NAMALWA (cell line): ENCODE measurements at regions not wholly inside any gene's neighbourhood (a gene's known extent, or its start where the extent isn't known, plus 50 kb on each side); places are given as distances from the start of the nearest gene placed in this dataset.

ENCODE experiments used
- DNase-seq: peaks from one replicate; pipeline ENCODE4 v3.0.0-alpha.2; 2015; ENCODE audit warnings: low spot score

DNA sequence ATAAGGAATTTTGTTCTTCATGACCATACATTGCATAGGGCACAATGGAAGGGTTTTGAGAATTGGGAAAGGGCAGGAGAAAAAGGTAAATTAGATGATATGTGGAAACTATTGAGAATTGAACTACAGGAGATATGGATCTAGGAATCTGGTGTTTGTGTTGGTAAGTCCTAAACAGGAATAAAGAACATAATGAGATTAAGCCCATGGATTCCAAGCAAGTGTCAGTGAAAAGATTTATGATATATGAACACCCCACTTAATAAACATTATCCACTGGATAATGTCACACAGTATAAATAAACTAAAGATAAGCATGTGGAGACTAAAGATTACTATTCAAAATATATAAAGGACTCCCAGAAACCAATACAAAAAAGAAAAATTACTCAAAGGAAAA lies 98.2 kb downstream of the TNFSF18 start:
- DNase-seq, result no peak

DNA sequence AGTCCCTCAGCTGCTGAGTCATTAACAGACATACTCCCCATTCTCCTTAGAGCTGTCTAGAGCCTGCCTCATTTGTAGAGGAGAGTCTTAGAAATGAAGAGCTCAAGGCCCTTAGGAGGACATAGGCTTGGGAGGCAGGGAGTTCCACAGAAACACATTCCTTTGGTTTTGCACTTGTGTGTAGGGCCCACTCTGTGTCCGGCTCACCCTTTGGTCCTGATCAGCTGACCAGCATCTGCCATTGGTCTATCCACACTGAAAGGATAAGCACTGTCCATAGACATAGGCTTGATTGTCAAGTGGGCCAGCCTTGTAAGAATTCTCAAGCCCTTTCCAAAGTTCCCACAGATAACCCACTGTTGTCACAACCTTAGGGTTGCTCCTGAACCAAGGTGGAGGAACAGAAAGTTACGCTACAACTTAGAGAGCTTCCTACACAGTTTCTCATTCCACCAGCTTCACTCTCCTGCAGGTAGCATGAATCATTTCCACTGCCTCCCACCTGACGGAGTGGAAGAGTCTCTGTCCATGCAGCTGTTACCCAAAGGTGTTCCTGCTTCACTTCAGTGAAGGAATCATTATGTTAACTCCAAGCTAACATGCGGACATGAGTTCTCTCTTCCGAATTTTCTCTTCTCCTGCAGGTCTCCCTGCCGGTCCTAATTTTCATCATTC lies 96.1 kb downstream of the TNFSF18 start:
- no peak for DNase-seq

GRCh38 chr1:172955161-172955815 lies 95.5 kb downstream of the TNFSF18 start:
- no peak for DNase-seq

GRCh38 chr1:172956871-172957270 lies 93.9 kb downstream of the TNFSF18 start:
- DNase-seq, result no peak

- DNase-seq, result no peak
Observed at GRCh38 chr1:172957491-172957890, 93.2 kb downstream of the TNFSF18 start.

DNA sequence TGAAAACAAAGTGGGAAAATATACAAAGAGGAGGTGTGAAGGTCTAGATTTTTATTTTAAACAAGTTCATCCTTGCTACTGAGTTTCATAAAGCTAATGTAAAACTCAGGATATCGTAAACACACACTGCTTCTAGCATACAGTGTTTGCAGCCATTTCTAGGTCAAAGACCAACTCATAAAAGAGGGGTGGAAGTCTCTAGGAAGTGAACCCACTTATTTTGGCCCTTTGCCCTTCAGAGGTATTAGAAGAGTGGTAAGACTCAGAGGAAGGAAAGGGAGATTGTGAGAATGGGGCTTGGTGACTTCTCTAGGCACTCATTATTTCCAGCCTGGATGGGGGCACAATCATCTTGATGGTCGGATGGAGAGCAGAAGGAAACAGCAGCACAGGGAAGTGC lies 91.2 kb downstream of the TNFSF18 start:
- no peak for DNase-seq

- DNase-seq, result no peak
Observed at GRCh38 chr1:172960019-172960418, 90.7 kb downstream of the TNFSF18 start.

DNA sequence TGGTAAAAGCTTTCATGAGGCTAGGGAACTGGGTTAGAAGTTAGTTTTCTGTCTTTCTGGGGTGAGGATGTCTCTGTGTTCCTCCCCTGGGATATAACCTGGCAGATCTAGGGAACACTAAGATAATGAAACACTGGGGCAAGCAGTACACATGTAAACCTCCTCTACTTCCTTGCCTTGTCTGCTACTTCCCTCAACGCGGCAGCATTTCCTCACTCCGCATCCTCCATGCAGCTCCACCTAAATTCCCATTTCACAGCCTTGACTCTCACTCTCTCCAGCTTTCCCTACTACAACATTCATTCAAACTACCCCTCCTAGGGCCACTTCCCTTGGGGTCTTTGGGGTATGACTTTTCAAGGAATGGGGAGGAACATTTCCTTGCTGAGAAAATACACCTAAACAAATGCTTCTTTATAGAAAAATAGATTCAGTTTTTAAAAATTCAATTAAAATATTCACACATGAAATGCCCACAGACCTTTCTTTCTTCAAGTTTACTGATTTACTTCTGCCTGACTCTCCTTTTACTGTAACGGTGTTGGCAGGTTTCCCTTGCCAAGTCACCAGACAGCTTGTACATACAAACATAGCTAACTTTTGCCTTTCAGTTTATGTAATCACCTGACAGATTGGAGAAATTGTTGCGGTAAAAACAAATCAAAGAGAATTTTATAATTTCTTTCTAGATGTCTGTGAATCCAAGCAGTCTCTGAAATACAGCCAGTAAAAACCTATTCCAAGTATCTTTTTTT lies 90.1 kb downstream of the TNFSF18 start:
- DNase-seq, result no peak

GRCh38 chr1:172964864-172965263 lies 85.9 kb downstream of the TNFSF18 start:
- DNase-seq, result no peak

DNA sequence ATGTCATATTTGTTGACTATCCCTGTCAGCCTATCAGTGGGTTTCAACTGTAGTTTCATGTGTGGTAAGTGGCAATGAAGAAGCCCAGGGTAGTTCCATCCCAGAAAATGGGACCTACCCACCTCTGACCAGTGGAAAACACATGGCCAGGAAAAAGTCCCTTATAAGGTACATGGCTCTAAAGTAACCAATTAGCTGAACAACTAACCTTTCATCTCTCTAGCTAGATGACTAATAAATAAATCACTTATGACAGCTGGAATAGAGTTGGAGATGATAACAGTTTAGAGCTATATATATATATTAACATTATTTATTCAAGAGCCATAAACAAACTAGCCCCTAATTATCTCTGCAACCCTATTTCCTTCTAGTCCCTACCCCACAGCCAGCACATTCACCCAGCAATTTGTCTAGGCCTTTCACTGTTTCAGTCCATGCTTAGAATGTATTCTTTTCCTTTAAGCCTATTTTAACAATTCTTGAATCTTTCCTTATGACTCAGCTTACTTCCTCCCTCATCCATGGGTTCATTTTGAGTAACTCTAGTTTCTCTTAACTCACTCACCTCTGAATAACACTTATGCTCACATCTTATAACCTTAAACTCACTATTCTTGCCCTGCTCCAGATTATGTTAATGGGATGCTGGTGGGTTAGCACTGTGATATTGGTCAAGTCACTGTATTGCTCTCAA lies 83.7 kb downstream of the TNFSF18 start:
- DNase-seq, result no peak

GRCh38 chr1:172967936-172968335 lies 82.8 kb downstream of the TNFSF18 start:
- no peak for DNase-seq

GRCh38 chr1:172969611-172970010 lies 81.1 kb downstream of the TNFSF18 start:
- DNase-seq, result no peak

- DNase-seq, result no peak
Observed at GRCh38 chr1:172970186-172970585, 80.6 kb downstream of the TNFSF18 start.

DNA sequence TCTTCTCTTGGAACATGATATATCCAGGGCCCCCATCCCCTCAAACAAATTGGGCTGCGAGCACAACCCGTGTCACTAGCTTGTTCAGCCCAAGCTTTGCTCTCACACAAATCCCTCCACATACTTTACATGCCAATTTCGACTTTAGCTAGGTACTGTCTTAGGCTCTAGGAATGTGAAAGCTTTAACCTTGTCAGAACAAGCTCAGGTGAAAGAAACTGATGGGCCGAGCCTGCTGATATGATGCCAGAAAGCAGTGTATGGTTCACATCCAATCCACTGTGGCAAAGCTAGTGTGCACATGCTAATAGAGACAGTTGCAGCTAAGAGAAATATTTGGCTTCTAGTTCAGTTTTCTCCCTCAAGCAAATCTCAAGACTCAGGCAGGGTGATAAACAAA lies 79.5 kb downstream of the TNFSF18 start:
- DNase-seq, result no peak

DNA sequence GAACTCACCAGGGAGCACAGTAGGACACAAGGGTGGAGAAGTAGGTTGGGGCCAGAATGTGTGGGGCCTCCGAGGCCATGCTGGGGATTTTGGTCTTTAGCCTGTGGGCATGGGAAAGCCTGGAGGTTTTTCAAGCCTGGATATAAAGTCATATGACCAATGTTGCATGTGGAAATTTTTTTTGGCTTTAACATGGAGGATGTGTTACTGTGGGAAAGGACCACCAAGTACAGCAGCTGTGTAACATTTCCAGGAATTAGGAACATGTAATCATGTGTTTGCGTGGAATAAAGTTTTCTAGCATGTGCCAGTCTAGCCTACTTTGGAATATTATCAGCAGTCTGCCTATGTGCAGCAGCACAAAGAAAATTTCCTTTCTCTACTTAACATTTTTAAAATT lies 78.5 kb downstream of the TNFSF18 start:
- DNase-seq, result no peak

DNA sequence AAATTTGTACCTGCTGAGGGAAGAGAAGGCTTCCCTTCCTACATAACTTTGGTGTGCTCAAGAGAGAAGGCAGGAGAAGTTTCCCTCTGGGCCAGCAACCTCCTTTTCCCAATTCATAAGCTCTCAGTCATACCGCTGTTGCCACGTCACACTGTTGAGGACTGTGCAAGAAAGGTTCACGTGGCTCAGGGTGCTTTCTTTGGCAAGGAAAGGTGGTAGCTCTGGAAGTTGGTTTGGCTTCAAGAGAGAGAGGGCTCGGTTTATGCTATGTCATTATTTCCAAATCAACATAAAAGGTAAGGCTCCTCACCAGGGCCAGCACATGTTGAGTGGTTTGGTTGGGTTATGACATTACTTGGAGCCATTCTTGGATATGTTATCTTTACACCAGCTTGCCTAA lies 77.3 kb downstream of the TNFSF18 start:
- DNase-seq, result no peak

DNA sequence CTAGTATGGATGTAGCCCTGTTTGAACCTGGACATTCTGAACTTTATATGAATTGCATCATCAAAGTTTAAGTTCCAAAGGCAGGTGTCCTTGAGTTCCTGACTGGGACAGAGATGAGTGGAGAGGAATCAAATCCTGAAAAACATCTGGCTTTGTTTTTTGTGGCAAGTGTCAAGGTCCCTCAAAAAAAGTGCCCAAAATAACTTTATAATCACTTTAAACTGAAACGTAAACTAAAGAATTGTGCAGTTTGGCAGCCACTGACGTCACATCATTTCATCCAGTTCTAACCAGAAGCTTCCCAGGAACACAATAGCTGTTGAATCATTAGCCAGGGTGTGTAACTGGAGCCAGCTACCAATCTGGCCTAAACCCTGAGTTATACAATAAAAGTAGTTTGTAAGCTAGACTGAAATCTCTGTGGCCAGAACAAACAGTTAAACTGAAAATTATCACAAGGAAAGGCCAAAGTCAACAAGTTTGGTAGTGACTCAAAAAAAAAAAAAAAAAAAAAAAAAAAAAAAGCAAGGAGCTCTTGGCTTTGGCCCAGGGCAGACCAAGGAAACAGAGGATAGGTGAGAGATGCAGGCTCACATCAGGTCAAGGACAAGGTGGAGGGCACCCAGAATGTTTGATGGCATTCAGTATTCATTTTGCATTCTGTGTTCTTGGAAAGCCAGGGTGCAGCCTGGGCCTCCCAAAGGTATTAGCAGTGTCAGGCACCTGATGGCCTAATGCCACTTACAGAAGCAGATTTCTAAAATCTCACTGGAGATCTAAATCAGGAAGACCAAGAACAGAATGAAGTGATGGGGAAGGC lies 74.3 kb downstream of the TNFSF18 start:
- DNase-seq, result no peak

GRCh38 chr1:172977296-172978017 lies 73.3 kb downstream of the TNFSF18 start:
- DNase-seq, result no peak

GRCh38 chr1:172978595-172978994 lies 72.1 kb downstream of the TNFSF18 start:
- no peak for DNase-seq

DNA sequence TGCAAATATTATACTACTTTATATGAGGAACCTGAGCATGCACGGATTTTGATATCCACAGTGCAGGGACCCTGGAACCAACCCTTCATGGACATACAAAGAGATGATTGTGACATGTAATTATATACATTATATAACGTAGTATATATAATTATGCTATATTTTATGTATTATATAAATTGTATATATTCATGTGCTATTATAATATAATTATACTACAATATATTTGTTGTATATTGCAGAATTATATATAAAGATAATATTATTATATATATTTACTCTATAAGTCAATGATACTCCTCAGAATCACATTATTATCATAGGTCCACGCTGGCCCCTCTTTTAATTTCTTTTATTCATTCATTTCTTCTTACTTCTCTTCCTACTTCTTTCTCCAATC lies 70.9 kb downstream of the TNFSF18 start:
- no peak for DNase-seq

DNA sequence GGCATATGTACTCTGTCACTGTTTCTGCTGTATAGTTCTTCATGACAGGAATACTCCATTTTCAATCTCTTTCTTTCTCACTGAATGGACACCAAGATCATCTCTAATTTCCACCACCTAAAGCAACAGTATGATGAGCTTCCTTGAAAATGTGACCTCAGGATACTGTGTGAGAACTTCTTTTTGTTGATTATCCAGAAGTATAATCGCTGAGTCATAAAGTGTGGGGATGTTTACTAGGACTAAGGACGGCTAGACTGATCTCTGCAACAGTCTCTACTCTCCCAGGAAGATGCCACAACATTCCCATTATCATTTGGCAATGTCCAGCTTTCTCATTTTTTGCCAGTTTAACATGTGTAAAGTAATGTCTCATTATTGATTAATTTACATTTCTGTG lies 70.3 kb downstream of the TNFSF18 start:
- no peak for DNase-seq
